HCT116 (cell line): ENCODE measurements at regions not wholly inside any gene's neighbourhood (a gene's known extent, or its start where the extent isn't known, plus 50 kb on each side); places are given as distances from the start of the nearest gene placed in this dataset.

Experiments used
- ATAC-seq: fragments of 200-7000 bp; cut with Tn5 transposase; 2 replicates; pipeline ENCODE4 v1.9.1; 2020; ENCODE audit warnings: mild to moderate bottlenecking, moderate library complexity
- BruUV-seq: library from RNA; stranded (reverse); fragments of 400-500 nt; replicated peaks from 2 replicates; lab custom pipeline; 2021; lab: Mats Ljungman, UMichigan
- CTCF ChIA-PET: fragments of 300-600 bp; sonication (Branson Sonifier 250); formaldehyde crosslinking; loops from one replicate; lab custom pipeline; 2021; ENCODE audit warnings: antibody characterized with exemption; lab: Charles Lee
- POLR2A ChIA-PET: fragments of 300-600, 350-600 bp; sonication (Branson Sonifier 250); formaldehyde crosslinking; loops from one replicate; lab custom pipeline; 2021; ENCODE audit warnings: antibody characterized with exemption; lab: Charles Lee
- RAD21 ChIA-PET, 2 experiments: fragments of 300-600 bp; sonication (Branson Sonifier 250); formaldehyde crosslinking; loops; one replicate each; lab custom pipeline; 2023; ENCODE audit warnings: low total read pairs in 2 of 2; ENCODE audit not compliant: uncharacterized antibody in 2 of 2, unreplicated experiment in 2 of 2, low non-redundant PET in 1 of 2; lab: Charles Lee
- DNase-seq: peaks from one replicate; pipeline ENCODE4 v3.0.0-alpha.2; 2010; ENCODE audit warnings: low read depth, low spot score
- H2AFZ ChIP-seq: fragments of 200-600 bp; shearing (Covaris generic), sonication (generic); 2 replicates; pipeline ENCODE4 v1.6.1; 2017; ENCODE audit warnings: low read depth, mixed run types, mixed read lengths, antibody characterized with exemption, low read length; ENCODE audit not compliant: poor library complexity, severe bottlenecking
- H3K27ac ChIP-seq: 2 replicates; pipeline ENCODE4 v1.5.1; 2012; ENCODE audit warnings: low read depth, low read length
- H3K27me3 ChIP-seq: fragments of 200-600 bp; sonication (generic); 2 replicates; pipeline ENCODE4 v1.6.1; 2016; ENCODE audit warnings: mixed run types, low read length, mixed read lengths; ENCODE audit not compliant: insufficient read depth
- H3K36me3 ChIP-seq, 2 experiments: fragments of 200-500 bp in 1 of 2; fragments of 200-600 bp in 1 of 2; sonication (Bioruptor generic) in 1 of 2; sonication (generic) in 1 of 2; 2 replicates each; pipeline versions ENCODE4 v1.5.1 to v1.6.1; 2014 to 2016; ENCODE audit warnings: low read length in 2 of 2, inconsistent platforms in 1 of 2, mixed read lengths in 1 of 2, mixed run types in 1 of 2; ENCODE audit not compliant: insufficient read depth in 2 of 2, control insufficient read depth in 1 of 2
- H3K4me1 ChIP-seq, 2 experiments: fragments of 200-600 bp in 1 of 2; sonication (generic) in 1 of 2; 2 replicates each; pipeline versions ENCODE4 v1.5.1 to v1.6.1; 2012 to 2017; ENCODE audit warnings: low read length in 2 of 2, inconsistent platforms in 1 of 2, mild to moderate bottlenecking in 1 of 2, mixed read lengths in 1 of 2, mixed run types in 1 of 2, moderate library complexity in 1 of 2; ENCODE audit not compliant: insufficient read depth in 2 of 2, control insufficient read depth in 1 of 2
- H3K4me2 ChIP-seq: fragments of 200-600 bp; sonication (generic); 2 replicates; pipeline ENCODE4 v1.6.1; 2017; ENCODE audit warnings: mixed run types, low read length, mixed read lengths
- H3K4me3 ChIP-seq, 2 experiments: fragments of 200-600 bp in 1 of 2; sonication (generic) in 1 of 2; replicated peaks in 1 of 2; 2 replicates each; pipeline ENCODE4 v1.5.1; 2011 to 2016; ENCODE audit warnings: low read length in 2 of 2, control low read depth in 1 of 2, low read depth in 1 of 2, mild to moderate bottlenecking in 1 of 2, mixed read lengths in 1 of 2, mixed run types in 1 of 2
- H3K79me2 ChIP-seq: fragments of 200-600 bp; sonication (generic); 2 replicates; pipeline ENCODE4 v1.6.1; 2017; ENCODE audit warnings: mild to moderate bottlenecking, mixed run types, low read length, moderate library complexity, mixed read lengths; ENCODE audit not compliant: insufficient read depth
- H3K9ac ChIP-seq: fragments of 200-600 bp; sonication (generic); 2 replicates; pipeline ENCODE4 v1.6.1; 2016; ENCODE audit warnings: low read length, mixed read lengths
- H3K9me2 ChIP-seq: fragments of 200-600 bp; sonication (generic), shearing (Covaris generic); 2 replicates; pipeline ENCODE4 v1.6.1; 2017; ENCODE audit warnings: mixed run types, mild to moderate bottlenecking, moderate library complexity; ENCODE audit not compliant: insufficient read depth
- H3K9me3 ChIP-seq, 2 experiments: fragments of 200-500 bp in 1 of 2; fragments of 200-600 bp in 1 of 2; sonication (Bioruptor generic) in 1 of 2; sonication (generic) in 1 of 2; 2 replicates each; pipeline ENCODE4 v1.6.1; 2014 to 2017; ENCODE audit warnings: low read length in 2 of 2, mixed read lengths in 2 of 2, inconsistent platforms in 1 of 2, low read depth in 1 of 2, mild to moderate bottlenecking in 1 of 2, mixed run types in 1 of 2, moderate library complexity in 1 of 2; ENCODE audit not compliant: control insufficient read depth in 1 of 2, insufficient read depth in 1 of 2
- H4K20me1 ChIP-seq: fragments of 200-600 bp; sonication (generic), shearing (Covaris generic); 2 replicates; pipeline ENCODE4 v1.6.1; 2017; ENCODE audit warnings: mixed run types, mild to moderate bottlenecking, moderate library complexity; ENCODE audit not compliant: insufficient read depth
- EGR1 ChIP-seq: IDR thresholded peaks from 2 replicates; pipeline ENCODE4 v1.6.1; 2012; ENCODE audit warnings: low read depth
- ELF1 ChIP-seq: IDR thresholded peaks from 2 replicates; pipeline ENCODE4 v1.6.1; 2012; ENCODE audit warnings: low read depth, borderline replicate concordance
- EZH2 ChIP-seq: fragments of 200-600 bp; sonication (generic); IDR thresholded peaks from 2 replicates; pipeline ENCODE4 v1.6.1; 2017; ENCODE audit warnings: antibody characterized with exemption, mixed run types
- JUND ChIP-seq: IDR thresholded peaks from 2 replicates; pipeline ENCODE4 v1.6.1; 2012
- POLR2A ChIP-seq: IDR thresholded peaks from 2 replicates; pipeline ENCODE4 v1.7.0; 2011; ENCODE audit warnings: borderline replicate concordance; ENCODE audit not compliant: insufficient read depth, insufficient read length; ENCODE audit errors: extremely low read depth
- REST ChIP-seq: IDR thresholded peaks from 2 replicates; pipeline ENCODE4 v1.6.1; 2012; ENCODE audit warnings: low read depth
- SIN3A ChIP-seq: IDR thresholded peaks from 2 replicates; pipeline ENCODE4 v1.6.1; 2012; ENCODE audit warnings: low read depth
- ZBTB33 ChIP-seq: IDR thresholded peaks from 2 replicates; pipeline ENCODE4 v1.6.1; 2011; ENCODE audit warnings: mild to moderate bottlenecking, low read length, moderate library complexity; ENCODE audit not compliant: insufficient replicate concordance; ENCODE audit errors: extremely low read depth
- intact Hi-C: fragments of 100-400 bp; cut with micrococcal nuclease; formaldehyde crosslinking; loops from 2 replicates; pipeline ENCODE4 v1.10.0; 2022
- TF ChIP-seq, protein P1 (sequence below): IDR thresholded peaks from 2 replicates; pipeline ENCODE4 v1.6.1; 2012
- TF ChIP-seq, protein P2 (sequence below), 3 experiments: fragments of 200-600 bp in 1 of 3; sonication (generic) in 1 of 3; IDR thresholded peaks in 2 of 3; conservative IDR thresholded peaks in 1 of 3; 2 replicates each; pipeline ENCODE4 v1.5.1; 2012 to 2017; ENCODE audit warnings: low read depth in 2 of 3, low read length in 2 of 3, antibody characterized with exemption in 1 of 3, borderline replicate concordance in 1 of 3, control low read depth in 1 of 3, mild to moderate bottlenecking in 1 of 3, mixed read lengths in 1 of 3, mixed run types in 1 of 3, moderate library complexity in 1 of 3; ENCODE audit not compliant: insufficient read depth in 1 of 3

- H3K36me3 ChIP-seq, result no peaks in the 10 kb centered on the region
- no peak overlapping the region for H3K4me2 ChIP-seq
- ATAC-seq, result no peak
- TF ChIP-seq ZBTB33 (no peak), POLR2A (no peak), JUND (no peak), REST (no peak), EZH2 (no peak), ELF1 (no peak), EGR1 (no peak), SIN3A (no peak)
- TF ChIP-seq, protein P1, sequence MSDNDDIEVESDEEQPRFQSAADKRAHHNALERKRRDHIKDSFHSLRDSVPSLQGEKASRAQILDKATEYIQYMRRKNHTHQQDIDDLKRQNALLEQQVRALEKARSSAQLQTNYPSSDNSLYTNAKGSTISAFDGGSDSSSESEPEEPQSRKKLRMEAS, result no peak
- TF ChIP-seq, protein P2, sequence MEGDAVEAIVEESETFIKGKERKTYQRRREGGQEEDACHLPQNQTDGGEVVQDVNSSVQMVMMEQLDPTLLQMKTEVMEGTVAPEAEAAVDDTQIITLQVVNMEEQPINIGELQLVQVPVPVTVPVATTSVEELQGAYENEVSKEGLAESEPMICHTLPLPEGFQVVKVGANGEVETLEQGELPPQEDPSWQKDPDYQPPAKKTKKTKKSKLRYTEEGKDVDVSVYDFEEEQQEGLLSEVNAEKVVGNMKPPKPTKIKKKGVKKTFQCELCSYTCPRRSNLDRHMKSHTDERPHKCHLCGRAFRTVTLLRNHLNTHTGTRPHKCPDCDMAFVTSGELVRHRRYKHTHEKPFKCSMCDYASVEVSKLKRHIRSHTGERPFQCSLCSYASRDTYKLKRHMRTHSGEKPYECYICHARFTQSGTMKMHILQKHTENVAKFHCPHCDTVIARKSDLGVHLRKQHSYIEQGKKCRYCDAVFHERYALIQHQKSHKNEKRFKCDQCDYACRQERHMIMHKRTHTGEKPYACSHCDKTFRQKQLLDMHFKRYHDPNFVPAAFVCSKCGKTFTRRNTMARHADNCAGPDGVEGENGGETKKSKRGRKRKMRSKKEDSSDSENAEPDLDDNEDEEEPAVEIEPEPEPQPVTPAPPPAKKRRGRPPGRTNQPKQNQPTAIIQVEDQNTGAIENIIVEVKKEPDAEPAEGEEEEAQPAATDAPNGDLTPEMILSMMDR (IDR thresholded peaks at IDR 0.05 in 2 of 3, conservative IDR thresholded peaks at IDR 0.05 in 1 of 3; ENCODE audit: borderline replicate concordance in 1 of 3, insufficient read depth in 1 of 3, low read depth in 2 of 3, low read length in 2 of 3), result no peak
- H3K4me1 ChIP-seq, result peaks cover 11% of the 10 kb centered on the region in 2 experiments
- intact Hi-C loops, result no loop called here
- DNase-seq, result no peak
- H3K9ac ChIP-seq, result no peak overlapping the region
- H3K4me3 ChIP-seq, result no peak overlapping the region
- H3K9me2 ChIP-seq, result no peaks in the 10 kb centered on the region
- CTCF ChIA-PET, result no interaction called here
- RAD21 ChIA-PET, result no interaction called here
- no peak overlapping the region for H2AFZ ChIP-seq
- H3K79me2 ChIP-seq, result 0 out of 2 replicates have a peak, but pooled peaks cover 6% of the 10 kb centered on the region
- POLR2A ChIA-PET, result no interaction called here
- H3K27ac ChIP-seq, result no peak overlapping the region
- no peaks in the 10 kb centered on the region for H3K9me3 ChIP-seq
- no peaks in the 10 kb centered on the region for H3K27me3 ChIP-seq
- no TSS peak for BruUV-seq
- H4K20me1 ChIP-seq, result no peaks in the 10 kb centered on the region
Observed at GRCh38 chr1:39147099-39148025, 57.1 kb upstream of the MACF1 start.
